GM18505 (cell line): ENCODE measurements at regions not wholly inside any gene's neighbourhood (a gene's known extent, or its start where the extent isn't known, plus 50 kb on each side); places are given as distances from the start of the nearest gene placed in this dataset.
"Not testable (repeated sequence)": the region's sequence is repeated elsewhere in the genome, so short reads cannot be mapped to it uniquely, and the experiment has no call there.

ENCODE experiments used
- ATAC-seq: cut with Tn5 transposase; IDR thresholded peaks from one replicate; pipeline ENCODE4 v1.9.1; 2021; ENCODE audit not compliant: unreplicated experiment
- POLR2A ChIP-seq: IDR thresholded peaks from 4 replicates; pipeline ENCODE4 v1.6.1; 2011; ENCODE audit warnings: borderline replicate concordance; ENCODE audit not compliant: insufficient read depth, insufficient read length; ENCODE audit errors: extremely low read depth

DNA sequence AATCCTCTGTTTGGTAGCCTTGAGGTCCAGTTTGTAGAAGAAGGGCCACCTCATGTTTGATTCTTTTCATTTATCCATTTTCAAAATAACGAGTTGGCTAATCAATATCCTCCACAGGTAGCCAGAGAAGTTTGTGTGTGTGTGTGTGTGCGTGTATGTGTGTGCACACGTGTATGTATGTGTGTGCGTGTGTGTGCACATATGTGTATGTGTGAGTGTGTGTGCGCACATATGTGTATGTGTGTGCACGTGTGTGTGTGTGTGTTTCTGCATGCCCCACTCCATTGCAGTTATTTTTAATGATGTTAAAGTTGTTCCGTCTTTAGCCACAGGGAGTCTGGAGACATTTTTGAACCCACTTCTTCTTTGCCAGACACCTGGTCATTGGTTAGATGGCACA lies 112.8 kb upstream of the PRKCQ start:
- ATAC-seq, result no peak
- no peak for TF ChIP-seq POLR2A

DNA sequence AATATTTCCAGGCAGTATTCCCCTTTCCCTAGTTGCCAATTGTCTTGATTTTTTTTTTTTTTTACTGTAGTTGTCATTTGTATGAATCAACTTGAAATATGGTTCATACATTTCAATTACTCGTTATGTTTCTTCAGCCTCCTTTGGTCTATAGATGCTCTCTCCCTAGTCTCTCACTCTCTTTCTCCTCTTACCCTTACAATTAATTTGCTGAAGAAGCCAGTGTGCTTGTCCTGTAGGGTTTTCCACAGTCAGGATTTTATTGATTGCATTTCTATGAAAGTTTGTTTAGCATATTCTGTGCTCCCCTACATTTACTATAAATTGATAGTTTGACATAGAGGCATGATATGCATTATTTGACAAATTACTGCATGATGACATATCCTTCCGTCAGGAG lies 112.0 kb upstream of the PRKCQ start:
- ATAC-seq, result no peak

DNA sequence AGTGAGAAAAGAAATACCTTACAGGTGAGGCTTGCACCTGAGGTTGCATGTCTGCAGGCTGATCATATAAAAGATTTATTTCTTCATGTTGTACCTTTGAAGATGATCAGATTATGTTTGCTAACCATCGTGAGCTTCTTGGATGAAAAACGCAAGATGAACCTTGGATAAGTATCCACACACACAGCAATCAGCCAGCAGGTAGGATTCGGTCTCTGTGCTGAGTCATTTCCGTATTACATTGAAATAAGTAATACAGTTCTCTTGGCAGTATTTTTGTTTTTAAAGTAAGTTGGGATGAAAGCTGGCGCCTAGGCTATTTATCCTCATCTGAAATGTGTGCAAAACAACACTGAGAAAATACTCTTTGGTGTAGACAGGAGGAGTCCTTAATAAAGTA lies 109.0 kb upstream of the PRKCQ start:
- ATAC-seq, result no peak
- no peak for TF ChIP-seq POLR2A

More for the DNA sequence above, 112.0 kb upstream of the PRKCQ start:
- no peak for TF ChIP-seq POLR2A

DNA sequence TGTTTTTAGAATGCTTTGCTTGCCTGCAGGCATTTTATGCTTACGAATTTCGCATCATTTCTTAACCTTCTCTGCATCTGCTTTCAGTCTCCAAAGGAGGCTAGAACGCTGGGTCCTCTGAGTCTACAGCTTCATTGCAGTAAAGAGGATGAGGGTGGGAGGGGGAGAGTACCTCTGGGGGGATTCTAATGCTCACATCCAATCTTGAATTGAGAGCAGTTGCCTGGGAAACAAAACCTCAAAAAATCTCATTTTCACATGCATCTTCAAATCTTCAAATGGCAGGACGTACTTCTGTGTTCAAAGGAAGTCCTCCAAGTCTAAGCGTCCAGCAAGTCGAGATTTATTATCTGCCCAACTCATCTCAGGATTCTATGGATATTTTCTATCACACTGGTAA lies 100.7 kb upstream of the PRKCQ start:
- ATAC-seq, result no peak
- no peak for TF ChIP-seq POLR2A

DNA sequence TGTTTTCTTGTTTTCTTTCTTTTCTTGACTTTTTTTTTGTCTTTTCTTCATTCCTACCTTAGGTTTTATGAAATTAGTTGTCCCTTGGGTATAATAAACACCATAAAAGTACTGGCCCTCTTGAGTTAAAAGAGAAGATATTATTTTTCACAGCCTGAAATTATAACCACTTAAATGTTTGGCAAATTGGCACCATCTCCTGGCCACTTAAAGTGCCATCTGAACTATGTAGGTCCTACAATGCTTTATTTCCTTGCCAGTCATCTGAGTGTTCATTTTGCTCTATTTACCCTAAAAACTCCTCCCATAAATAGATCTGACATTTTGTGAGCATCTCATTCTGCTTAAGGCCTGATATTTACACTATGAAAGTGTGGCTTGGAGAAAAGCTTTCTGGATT lies 98.9 kb upstream of the PRKCQ start:
- no peak for ATAC-seq
- no peak for TF ChIP-seq POLR2A

DNA sequence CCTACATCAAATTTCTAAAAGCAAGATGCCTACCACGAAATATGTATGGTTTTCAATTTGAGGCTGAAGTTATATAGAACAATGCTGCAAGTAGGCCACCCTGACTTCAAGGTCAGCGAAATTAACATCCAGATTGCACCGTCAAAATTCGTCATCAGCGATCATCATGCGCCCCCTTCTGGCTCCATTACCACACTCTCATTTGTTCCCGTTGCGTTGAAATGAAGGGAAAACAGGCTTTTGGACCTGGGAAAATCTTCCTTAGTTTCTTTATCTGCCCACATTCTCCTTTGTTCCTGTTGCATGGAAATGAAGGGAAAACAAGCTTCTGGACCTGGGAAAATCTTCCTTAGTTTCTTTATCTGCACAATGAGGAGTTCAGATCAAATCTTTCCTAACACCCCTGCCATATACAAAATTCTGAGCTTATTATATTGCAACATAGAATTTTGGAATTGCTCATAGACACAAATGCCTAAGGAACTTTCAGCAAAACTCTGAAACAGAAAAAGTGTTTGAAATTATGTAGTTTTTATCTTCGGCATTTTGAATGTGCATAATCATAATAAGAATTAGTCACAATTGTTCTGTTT lies 98.2 kb upstream of the PRKCQ start:
- no peak for ATAC-seq
- no peak for TF ChIP-seq POLR2A

DNA sequence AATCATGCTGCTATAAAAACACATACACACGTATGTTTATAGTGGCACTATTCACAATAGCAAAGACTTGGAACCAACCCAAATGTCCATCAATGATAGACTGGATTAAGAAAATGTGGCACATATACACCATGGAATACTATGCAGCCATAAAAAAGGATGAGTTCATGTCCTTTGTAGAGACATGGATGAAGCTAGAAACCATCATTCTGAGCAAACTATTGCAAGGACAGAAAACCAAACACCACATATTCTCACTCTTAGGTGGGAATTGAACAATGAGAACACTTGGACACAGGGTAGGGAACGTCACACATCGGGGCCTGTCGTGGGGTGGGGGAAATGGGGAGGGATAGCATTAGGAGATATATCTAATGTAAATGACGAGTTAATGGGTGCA lies 97.1 kb upstream of the PRKCQ start:
- not testable (repeated sequence) for ATAC-seq

DNA sequence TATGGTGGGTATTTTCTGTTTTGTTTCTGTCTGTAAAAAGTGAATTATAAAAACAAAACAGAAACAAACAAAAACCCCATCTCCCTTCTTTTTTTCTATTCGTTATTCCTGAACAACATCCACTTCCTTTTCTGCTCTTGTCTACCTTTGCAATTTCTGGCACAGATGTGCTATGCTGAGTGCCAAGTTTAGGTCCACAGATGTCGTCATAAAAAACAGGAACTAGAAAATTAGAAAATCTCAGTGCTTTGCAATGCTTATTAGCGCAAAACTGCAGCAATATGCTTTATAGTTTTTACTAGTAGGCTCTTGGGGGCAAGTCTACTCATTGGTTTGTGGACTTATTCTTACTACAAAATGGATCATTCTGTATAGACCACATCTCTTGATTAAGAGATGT lies 94.2 kb upstream of the PRKCQ start:
- ATAC-seq, result no peak
- no peak for TF ChIP-seq POLR2A

DNA sequence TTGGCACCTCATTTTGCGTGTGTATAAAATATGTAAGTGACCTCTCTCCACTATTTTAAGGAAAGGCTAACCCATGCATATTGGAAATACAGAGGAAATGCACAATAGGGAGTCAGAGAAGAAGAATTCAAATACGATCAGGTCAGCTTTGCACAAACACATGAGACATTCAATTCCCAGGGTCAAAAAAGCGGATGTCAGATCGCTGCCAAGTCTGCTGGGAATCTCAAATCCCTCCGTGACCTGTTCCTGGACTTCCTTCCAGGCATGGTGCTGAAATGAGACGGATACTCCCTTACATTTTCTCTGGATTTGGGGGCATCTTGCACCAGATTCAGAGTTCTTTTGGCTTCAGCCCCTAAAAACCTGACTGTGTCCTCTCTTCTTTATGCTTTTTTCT lies 91.9 kb upstream of the PRKCQ start:
- ATAC-seq, result no peak

DNA sequence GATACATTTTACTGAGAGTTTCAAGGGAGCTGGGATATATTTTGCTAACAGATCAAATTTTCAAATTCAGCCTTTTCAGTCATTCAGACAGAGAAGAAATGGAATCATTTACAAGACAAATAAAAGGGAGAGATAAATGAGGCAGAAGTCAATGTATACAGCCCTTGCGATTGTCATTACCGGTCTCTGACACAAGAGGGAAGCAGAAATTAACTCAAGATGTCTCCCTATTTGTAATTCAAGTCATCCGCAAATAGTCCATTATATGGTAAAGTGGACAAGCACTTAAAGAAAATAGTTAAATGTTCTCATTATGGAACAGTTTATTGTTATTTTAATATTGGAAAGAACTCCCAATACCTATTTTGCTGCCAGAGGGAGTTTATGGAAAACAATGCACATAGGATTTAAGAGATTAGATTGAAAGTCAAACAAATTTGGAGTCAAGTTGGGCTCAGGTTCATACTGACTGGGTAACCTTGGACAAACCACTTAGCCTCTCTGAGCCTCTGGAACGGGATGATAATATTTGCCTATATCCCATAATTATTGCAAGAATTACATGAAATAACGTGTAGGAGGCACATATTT lies 89.3 kb upstream of the PRKCQ start:
- no peak for TF ChIP-seq POLR2A
- no peak for ATAC-seq

More for the DNA sequence above, 91.9 kb upstream of the PRKCQ start:
- no peak for TF ChIP-seq POLR2A

DNA sequence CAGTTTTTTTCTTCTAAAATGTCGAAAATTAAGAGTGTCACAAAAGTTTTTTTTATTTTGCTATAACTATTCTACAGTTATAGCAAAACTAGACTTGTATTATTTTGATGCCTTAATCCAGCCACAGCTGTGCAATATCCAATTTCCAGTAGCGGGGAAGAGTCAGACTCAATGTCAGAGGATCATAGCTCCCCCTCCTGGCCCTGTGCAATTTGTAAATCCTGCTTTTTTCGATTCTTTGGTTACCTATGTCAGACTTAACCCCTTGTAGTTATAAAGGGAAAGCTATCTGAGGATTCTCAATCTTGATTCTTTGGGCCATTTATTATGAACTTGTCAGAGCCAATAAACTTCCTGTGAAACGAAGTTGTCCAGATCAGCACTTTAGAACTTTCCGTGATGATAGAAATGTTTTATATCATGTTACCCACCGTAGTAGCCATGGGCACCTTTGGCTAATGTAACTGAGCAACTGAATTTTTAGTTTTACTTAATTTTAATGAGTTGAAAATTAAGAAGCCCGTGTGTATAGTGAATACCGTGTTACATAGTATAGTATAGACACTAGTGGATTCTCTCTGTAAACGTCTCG lies 87.7 kb upstream of the PRKCQ start:
- ATAC-seq, result no peak
- no peak for TF ChIP-seq POLR2A

DNA sequence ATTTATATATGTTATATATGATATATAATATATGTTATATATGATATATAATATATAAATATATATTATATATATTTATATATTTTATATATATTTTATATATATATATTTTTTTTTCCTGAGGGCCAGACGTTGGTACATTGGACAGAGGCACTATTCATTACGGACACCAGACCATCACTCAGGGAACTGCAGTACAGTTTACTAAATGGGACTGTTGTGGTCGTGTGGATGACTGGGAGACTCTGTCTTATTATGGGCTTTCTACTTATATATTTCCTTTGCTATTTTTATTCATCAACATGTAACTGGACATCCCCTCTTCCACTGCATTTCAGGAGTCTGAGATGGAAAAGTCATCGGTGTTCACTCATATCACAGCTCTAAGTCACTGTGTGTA lies 87.1 kb upstream of the PRKCQ start:
- no peak for ATAC-seq
- no peak for TF ChIP-seq POLR2A

DNA sequence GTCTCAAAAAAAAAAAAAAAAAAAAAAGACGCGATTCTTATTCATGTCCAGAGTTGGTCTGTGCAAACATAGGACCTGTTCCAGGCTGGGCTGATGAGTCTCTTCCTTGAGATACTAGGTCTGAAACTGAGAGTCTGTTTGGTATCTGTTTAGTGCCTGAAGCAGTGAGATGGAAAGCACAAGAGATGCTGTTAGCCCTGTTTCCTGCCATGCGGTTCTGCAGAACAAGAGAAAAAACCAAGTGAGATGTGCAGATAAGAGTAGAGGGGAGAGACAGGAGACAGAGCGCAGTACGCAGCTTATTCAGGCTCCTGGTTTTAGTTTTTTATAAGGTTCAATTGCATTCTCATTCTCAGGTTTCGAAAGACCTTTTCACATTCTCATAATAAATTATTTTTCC lies 85.8 kb upstream of the PRKCQ start:
- ATAC-seq, result peak; percentile 61
- no peak for TF ChIP-seq POLR2A

DNA sequence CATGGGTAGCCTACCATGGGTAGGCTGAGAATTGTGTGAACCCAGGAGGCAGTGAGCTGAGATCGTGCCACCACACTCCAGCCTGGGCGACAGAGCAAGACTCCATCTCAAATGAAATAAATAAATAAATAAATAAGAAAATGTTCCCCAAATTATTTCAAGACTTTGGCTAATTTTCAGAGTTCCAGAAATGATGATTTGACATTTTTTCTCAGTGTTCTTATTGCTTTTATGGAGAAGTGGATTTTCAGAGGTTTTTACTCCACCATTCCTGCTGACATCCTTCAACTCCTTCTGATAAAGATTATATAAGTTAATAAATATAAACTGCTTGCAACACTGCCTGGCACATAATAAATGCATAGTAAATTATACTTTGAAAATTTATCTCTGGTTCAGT lies 80.4 kb upstream of the PRKCQ start:
- ATAC-seq, result no peak
- no peak for TF ChIP-seq POLR2A
